Activated CD4-positive, alpha-beta memory T cell treated with anti-CD3 and anti-CD28 coated beads for 36 hours (primary cell): ENCODE measurements at regions not wholly inside any gene's neighbourhood (a gene's known extent, or its start where the extent isn't known, plus 50 kb on each side); places are given as distances from the start of the nearest gene placed in this dataset.

Source experiments
- CTCF ChIA-PET: fragments of 350-600 bp; sonication (Branson Sonifier 250); formaldehyde crosslinking; loops from one replicate; lab custom pipeline; 2021; ENCODE audit warnings: antibody characterized with exemption, inconsistent platforms; lab: Charles Lee
- POLR2A ChIA-PET: fragments of 350-600 bp; sonication (Branson Sonifier 250); formaldehyde crosslinking; loops from one replicate; lab custom pipeline; 2021; ENCODE audit warnings: antibody characterized with exemption; lab: Charles Lee
- DNase-seq: peaks from one replicate; pipeline ENCODE4 v3.0.0-alpha.2; 2020
- H3K27ac Mint-ChIP-seq: one replicate; pipeline ENCODE4 v1.8.0; 2021; ENCODE audit warnings: mixed read lengths
- H3K27me3 Mint-ChIP-seq: one replicate; pipeline ENCODE4 v1.8.0; 2021; ENCODE audit warnings: mixed read lengths
- H3K36me3 Mint-ChIP-seq: one replicate; pipeline ENCODE4 v1.8.0; 2021; ENCODE audit warnings: mixed read lengths
- H3K4me1 Mint-ChIP-seq: one replicate; pipeline ENCODE4 v1.8.0; 2021; ENCODE audit warnings: low read depth, mixed read lengths
- H3K4me3 Mint-ChIP-seq: one replicate; pipeline ENCODE4 v1.8.0; 2021; ENCODE audit warnings: mild to moderate bottlenecking, mixed read lengths
- H3K9me3 Mint-ChIP-seq: one replicate; pipeline ENCODE4 v1.8.0; 2021; ENCODE audit warnings: mixed read lengths
- intact Hi-C: fragments of 100-400 bp; cut with micrococcal nuclease; formaldehyde crosslinking; loops from one replicate; pipeline ENCODE4 v1.15.1; 2023

DNA sequence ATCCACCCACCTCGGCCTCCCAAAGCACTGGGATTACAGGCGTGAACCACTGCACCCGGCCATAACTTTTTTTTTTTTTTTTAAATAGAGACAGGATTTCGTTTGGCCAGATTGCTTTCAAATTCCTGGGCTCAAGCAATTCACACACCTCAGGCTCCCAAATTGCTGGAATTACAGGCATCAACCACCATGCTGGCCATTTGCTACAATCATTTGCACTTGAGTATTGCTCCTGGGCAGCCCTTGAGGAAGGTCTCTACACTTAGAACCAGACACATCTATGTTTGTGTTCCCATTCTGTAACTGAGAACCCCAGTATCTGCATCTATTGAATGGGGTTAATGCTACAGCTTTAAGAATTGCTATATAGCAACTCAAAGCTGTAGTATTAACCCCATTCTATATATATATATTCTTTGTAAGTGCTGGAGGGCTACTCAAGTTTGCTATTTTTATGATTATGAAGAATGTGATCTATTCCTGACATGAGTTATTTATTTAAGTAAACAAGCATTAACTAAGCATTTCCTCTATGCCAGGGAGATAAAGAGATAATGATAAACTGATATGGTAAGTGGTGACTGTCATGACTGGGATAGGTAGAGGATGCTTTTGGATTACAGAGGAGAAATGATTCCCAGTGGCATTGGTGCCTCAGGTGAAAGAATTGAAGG, 496.5 kb upstream of the TNC start:
- CTCF ChIA-PET, result no interaction called here

DNA sequence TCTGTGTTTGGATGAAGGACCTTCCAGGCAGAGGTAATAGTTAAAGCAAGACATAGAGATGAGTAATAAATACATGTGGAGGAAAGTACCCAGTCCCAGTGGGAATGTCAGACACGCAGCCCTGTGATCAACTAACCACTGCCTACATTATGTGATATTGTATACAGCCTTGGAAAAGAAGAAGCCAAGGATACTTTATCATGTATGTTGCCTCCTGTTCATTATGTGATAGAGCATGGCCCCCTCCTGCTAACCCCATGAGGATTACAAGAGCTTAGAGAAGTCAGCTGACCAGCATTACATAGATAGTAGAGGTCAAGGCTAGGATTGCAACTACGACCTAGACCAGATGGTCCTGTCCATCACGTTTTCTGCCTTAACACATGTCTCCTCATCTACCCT, 497.0 kb upstream of the TNC start:
- peaks cover under 1% of the 10 kb centered on the region for H3K9me3 Mint-ChIP-seq
- no peaks in the 10 kb centered on the region for H3K4me1 Mint-ChIP-seq
- POLR2A ChIA-PET, result no interaction called here
- CTCF ChIA-PET, result interaction anchor here (0.9 kb wide), 1 partner anchor 22 kb away, joined by 3 read pairs; no protein-coding TSS in a partner anchor
- H3K4me3 Mint-ChIP-seq, result no peak overlapping the region
- H3K27me3 Mint-ChIP-seq, result peaks cover 8% of the 10 kb centered on the region
- no peak overlapping the region for H3K27ac Mint-ChIP-seq
- no peak for DNase-seq
- no peaks in the 10 kb centered on the region for H3K36me3 Mint-ChIP-seq
- intact Hi-C loops, result no loop called here

More for the DNA sequence above, 496.5 kb upstream of the TNC start:
- H3K36me3 Mint-ChIP-seq, result no peaks in the 10 kb centered on the region
- peaks cover 11% of the 10 kb centered on the region for H3K27me3 Mint-ChIP-seq
- H3K4me3 Mint-ChIP-seq, result no peak overlapping the region
- no peak overlapping the region for H3K27ac Mint-ChIP-seq
- POLR2A ChIA-PET, result no interaction called here
- DNase-seq, result no peak
- intact Hi-C loops, result no loop called here
- H3K4me1 Mint-ChIP-seq, result no peaks in the 10 kb centered on the region
- no peaks in the 10 kb centered on the region for H3K9me3 Mint-ChIP-seq

DNA sequence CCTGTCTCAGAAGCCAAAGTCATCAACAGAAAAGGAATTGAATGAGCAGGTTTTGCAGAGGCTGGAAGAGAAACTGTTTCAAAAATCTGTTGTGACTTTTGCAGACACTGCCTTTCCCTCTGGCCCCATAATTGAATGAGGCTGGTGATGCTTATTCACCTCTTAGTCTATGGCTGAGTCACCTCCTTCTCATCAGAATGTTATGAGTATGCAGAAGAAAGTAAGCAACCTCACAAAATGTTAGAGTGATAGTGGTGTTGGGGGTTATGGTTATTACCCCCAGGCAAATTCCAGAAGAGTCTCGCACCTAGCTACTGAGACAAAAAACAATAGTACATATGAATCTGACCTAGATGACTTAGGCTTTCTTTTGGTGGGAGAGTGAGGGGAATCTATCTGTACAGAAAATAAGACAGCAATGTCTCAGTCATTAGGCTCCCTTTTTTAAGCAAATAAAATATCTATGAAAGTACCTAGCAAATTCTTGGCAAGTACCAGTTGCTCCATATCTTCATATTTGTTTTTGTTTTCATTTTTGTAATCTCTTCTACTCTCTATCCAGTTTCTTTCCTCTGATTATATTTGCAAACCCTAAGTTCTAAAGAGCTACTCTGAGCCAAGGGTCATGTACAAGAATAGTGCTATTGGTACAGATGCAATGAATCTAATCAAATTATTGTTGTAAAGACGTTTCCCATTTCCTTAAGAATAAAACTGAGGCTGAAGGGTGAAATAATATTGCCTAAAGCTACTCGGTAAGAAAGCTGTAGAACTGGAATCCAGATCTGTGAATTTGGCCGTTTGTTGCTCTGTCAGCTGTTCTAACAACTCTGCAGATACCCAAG, 498.1 kb upstream of the TNC start:
- H3K9me3 Mint-ChIP-seq, result peaks cover 6% of the 10 kb centered on the region
- POLR2A ChIA-PET, result no interaction called here
- peaks cover 8% of the 10 kb centered on the region for H3K27me3 Mint-ChIP-seq
- H3K4me3 Mint-ChIP-seq, result no peak overlapping the region
- H3K36me3 Mint-ChIP-seq, result no peaks in the 10 kb centered on the region
- no peak for DNase-seq
- no peak overlapping the region for H3K27ac Mint-ChIP-seq
- intact Hi-C loops, result no loop called here
- no peaks in the 10 kb centered on the region for H3K4me1 Mint-ChIP-seq
- CTCF ChIA-PET, result interaction anchor here (0.9 kb wide), 1 partner anchor 23 kb away, joined by 3 read pairs; no protein-coding TSS in a partner anchor

DNA sequence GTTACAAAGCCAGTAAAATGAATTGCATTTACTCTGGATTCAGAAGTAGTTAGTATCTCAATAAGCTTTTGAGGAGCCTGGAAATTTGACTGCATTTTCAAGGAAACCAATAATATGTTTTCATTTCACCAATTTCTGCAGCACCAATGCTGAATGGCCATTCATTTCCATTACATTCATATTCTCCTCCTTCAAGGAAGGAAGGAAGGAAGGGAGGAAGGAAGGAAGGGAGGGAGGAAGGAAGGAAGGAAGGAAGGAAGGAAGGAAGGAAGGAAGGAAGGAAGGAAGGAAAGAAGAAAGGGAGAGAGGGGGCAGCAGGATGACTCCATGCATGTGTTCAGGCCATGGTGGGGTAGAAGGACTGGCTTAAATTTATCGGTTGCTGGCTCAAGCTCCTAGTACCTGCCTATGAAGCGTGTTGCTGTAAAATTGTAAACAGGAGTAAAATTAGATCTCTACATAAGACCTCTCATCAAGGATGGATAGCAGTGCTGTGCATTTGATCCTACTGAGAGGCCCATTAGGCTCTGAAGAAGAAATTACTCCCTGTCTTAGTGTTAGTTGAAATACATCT, 498.8 kb upstream of the TNC start:
- Mint-ChIP-seq H3K9me3 (peaks cover 6% of the 10 kb centered on the region), H3K4me3 (no peak overlapping the region), H3K36me3 (no peaks in the 10 kb centered on the region), H3K4me1 (no peaks in the 10 kb centered on the region), H3K27me3 (peaks cover 8% of the 10 kb centered on the region), H3K27ac (no peak overlapping the region)
- no peak for DNase-seq
- CTCF ChIA-PET, result no interaction called here
- POLR2A ChIA-PET, result no interaction called here
- intact Hi-C loops, result no loop called here

DNA sequence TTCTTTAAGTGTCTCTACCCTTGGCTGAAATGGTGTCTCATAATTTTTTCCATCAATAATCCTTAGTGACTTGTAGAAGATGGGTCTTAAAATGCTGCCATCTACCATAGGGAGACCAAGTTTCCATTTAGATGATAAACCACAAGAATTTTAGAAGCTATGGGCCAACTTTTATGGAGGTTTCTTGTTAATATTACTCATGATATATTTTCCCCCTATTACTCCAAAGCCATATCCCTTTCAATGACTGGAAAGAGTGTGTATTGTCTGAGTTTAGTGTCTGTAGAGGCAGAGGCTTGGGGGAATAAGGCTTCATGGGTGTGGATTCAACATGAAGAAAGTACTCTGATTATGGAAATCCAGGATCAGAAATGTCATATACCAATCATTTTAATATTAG, 507.3 kb upstream of the TNC start:
- CTCF ChIA-PET, result no interaction called here

DNA sequence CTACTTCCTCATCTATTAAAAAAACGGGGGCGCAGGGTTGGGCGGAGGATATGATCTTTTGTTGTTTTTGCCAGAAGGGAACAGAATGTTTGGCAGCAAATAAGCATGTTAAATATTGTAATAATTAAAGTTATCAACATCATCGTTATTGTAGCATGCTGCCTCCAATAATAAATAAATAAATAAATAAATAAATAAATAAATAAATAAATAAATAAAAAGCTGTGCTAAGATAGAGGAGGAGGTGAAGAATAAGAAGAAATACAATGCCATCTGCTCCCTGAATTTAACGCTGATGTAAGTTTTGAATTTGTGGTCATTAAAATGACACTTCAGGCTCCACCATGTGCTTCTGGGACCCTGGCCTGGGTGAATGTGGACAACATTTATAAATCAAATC, 508.0 kb upstream of the TNC start:
- CTCF ChIA-PET, result no interaction called here
- Mint-ChIP-seq H3K9me3 (no peaks in the 10 kb centered on the region), H3K4me3 (no peak overlapping the region)

More for the DNA sequence above, 507.3 kb upstream of the TNC start:
- Mint-ChIP-seq H3K27me3 (no peaks in the 10 kb centered on the region), H3K27ac (no peak overlapping the region), H3K9me3 (peaks cover 3% of the 10 kb centered on the region), H3K36me3 (no peaks in the 10 kb centered on the region), H3K4me3 (no peak overlapping the region), H3K4me1 (no peaks in the 10 kb centered on the region)
- intact Hi-C loops, result no loop called here
- no peak for DNase-seq
- POLR2A ChIA-PET, result no interaction called here

DNA sequence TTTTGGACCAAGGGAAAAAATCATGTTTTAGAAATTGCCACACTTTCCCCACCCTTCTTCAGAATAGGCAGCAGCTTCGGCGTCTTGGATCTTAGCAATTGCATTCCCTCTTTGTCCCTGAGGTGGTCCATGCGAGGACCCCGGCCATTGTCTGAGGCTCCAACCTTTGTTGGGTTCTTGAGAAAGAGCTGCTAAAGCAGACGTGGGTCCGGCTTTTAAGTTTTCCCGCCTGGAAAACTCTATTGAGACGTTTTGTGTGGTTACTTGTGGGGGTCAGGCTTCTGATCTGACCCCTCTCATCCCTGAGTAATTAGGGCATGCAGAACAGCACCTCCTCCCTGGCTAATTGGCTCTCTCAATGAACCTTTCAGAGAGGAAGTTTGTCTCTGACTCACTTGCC, 509.6 kb upstream of the TNC start:
- no peaks in the 10 kb centered on the region for H3K36me3 Mint-ChIP-seq
- POLR2A ChIA-PET, result no interaction called here
- no peaks in the 10 kb centered on the region for H3K4me1 Mint-ChIP-seq
- CTCF ChIA-PET, result no interaction called here
- H3K27ac Mint-ChIP-seq, result no peak overlapping the region
- H3K27me3 Mint-ChIP-seq, result no peaks in the 10 kb centered on the region
- no peak for DNase-seq
- intact Hi-C loops, result no loop called here
- no peaks in the 10 kb centered on the region for H3K9me3 Mint-ChIP-seq
- no peak overlapping the region for H3K4me3 Mint-ChIP-seq

More for the DNA sequence above, 508.0 kb upstream of the TNC start:
- intact Hi-C loops, result no loop called here
- Mint-ChIP-seq H3K4me1 (no peaks in the 10 kb centered on the region), H3K36me3 (no peaks in the 10 kb centered on the region), H3K27me3 (no peaks in the 10 kb centered on the region), H3K27ac (no peak overlapping the region)
- no peak for DNase-seq
- POLR2A ChIA-PET, result no interaction called here

DNA sequence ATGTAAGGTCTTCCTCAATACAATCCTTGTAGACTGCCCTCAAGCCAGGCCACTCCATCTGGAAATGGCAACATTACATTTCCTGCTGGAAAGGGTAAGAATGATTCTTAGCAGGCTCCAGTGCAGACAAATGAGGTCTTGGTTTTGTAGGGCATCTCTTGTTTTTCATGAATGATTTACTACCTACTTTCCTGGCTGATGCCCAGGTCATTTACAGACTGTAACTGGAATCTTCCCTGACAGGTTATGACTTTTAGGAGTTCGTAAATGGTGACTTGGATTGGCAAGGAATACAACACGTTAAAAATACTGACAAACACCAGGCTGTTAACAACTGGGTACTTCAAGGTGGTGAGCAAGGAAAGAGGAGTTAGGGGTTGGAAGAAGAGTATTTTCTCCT, 510.5 kb upstream of the TNC start:
- intact Hi-C loops, result no loop called here
- no peaks in the 10 kb centered on the region for H3K27me3 Mint-ChIP-seq
- no peaks in the 10 kb centered on the region for H3K4me1 Mint-ChIP-seq
- H3K9me3 Mint-ChIP-seq, result no peaks in the 10 kb centered on the region
- ChIA-PET POLR2A (interaction anchor here (0.6 kb wide), 1 partner anchor 1491 kb away, joined by 3 read pairs; no protein-coding TSS in a partner anchor), CTCF (no interaction called here)
- DNase-seq, result no peak
- H3K36me3 Mint-ChIP-seq, result no peaks in the 10 kb centered on the region
- no peak overlapping the region for H3K27ac Mint-ChIP-seq
- H3K4me3 Mint-ChIP-seq, result no peak overlapping the region

DNA sequence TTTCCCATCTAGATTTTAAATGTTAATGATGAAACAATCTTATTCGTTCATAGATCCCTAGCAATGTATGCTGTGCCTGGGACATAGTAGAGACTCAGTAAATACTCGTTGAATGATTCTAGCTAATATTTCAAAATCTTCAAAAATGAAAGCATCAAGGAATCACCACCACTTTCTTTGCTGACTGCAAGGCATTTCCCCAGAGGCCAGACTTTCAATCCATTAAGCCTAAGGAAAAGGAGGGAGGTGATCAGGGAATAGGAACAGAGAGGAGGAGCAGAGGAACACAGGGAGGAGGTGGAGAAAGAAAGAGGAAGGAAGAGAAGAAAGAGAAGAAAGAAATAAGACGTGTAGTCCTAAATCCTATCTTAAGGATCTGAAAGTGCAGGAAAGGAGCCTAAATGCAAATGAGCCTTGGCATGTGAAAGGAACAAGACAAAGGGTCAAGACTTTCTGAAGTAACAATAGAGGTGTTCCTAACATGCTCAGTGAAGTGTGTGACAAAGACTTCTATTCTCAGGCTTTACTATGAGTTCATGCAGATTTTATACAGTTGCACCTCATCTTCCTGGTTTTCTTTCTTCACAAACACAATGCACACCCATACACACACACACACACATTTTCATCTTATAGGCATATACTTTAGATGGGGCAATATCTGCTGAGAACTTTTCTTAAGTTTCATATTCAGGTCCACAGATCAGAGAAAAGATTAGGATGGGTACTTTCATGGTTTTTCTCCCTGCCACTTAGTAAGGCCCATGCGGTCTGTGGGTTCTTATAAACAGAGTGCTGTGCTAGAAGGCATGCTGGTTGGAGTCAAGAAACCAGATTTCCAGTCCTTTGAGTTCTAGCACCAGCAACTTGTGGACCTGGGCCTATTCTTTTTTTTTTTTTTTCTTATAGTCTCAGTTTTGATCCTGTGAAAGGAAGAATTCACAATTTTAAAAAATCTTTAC, 512.2 kb upstream of the TNC start:
- Mint-ChIP-seq H3K36me3 (no peaks in the 10 kb centered on the region), H3K27ac (no peak overlapping the region), H3K9me3 (no peaks in the 10 kb centered on the region), H3K4me1 (no peaks in the 10 kb centered on the region), H3K27me3 (no peaks in the 10 kb centered on the region), H3K4me3 (no peak overlapping the region)
- CTCF ChIA-PET, result no interaction called here
- intact Hi-C loops, result no loop called here
- no peak for DNase-seq
- POLR2A ChIA-PET, result no interaction called here

DNA sequence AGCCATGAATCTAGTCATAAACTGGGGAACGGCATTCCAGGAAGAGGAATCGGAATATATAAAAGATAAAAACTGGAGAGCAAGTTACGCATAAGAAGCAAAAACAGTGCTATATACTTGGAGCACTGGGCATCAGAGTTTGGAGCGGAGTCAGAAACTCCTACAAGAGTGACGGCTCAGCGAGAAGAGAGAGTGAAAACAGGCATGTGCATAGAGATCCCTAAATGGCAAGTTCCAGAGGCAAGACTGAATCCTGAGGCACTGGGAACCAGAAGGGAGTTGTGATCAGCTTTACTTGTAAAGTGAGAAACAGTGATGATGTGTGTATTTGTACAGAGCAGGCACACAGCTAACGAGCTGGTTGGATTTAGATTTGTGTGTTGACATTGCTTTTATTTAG, 514.4 kb upstream of the TNC start:
- Mint-ChIP-seq H3K27ac (no peak overlapping the region), H3K9me3 (no peaks in the 10 kb centered on the region), H3K27me3 (peaks cover 2% of the 10 kb centered on the region), H3K36me3 (no peaks in the 10 kb centered on the region), H3K4me3 (no peak overlapping the region), H3K4me1 (peaks cover 2% of the 10 kb centered on the region)
- CTCF ChIA-PET, result no interaction called here
- POLR2A ChIA-PET, result no interaction called here
- no peak for DNase-seq
- intact Hi-C loops, result no loop called here

DNA sequence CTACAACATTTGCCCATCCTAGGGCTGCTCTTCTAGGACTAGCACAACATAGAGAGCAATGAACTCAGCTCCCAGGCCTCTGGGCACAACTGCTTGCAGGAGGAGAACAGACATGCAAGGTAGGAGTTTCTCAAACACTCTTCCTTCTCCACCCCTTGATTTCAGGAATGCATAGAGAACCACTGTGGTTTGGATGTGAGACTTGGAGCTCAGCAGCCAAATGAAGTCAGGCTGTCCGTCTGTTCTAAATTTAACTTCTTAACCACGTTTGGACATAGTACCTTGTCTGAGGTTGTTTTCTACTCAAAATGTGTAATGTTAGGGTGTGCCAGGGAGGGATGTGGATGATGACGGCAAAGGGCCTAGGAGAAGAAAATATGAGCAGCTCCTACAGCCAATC, 515.1 kb upstream of the TNC start:
- ChIA-PET CTCF (no interaction called here), POLR2A (no interaction called here)
- Mint-ChIP-seq H3K4me3 (no peak overlapping the region), H3K27me3 (peaks cover 2% of the 10 kb centered on the region), H3K36me3 (no peaks in the 10 kb centered on the region), H3K9me3 (no peaks in the 10 kb centered on the region), H3K4me1 (peaks cover 2% of the 10 kb centered on the region), H3K27ac (no peak overlapping the region)
- intact Hi-C loops, result no loop called here
- DNase-seq, result no peak
